GM12891 (cell line): ENCODE measurements at regions not wholly inside any gene's neighbourhood (a gene's known extent, or its start where the extent isn't known, plus 50 kb on each side); places are given as distances from the start of the nearest gene placed in this dataset.
"Not testable (repeated sequence)": the region's sequence is repeated elsewhere in the genome, so short reads cannot be mapped to it uniquely, and the experiment has no call there.

ENCODE experiments used
- DNase-seq: peaks from one replicate; pipeline ENCODE4 v3.0.0; 2011; ENCODE audit warnings: low spot score; ENCODE audit not compliant: insufficient read length
- FAIRE-seq: peaks from 2 replicates; lab custom pipeline; 2011; peaks lifted over from hg19 to GRCh38; lab: Jason Lieb, UNC
- PAX5 ChIP-seq: IDR thresholded peaks from 2 replicates; pipeline ENCODE4 v1.6.1; 2011; ENCODE audit warnings: low read length, moderate library complexity, mild to moderate bottlenecking; ENCODE audit not compliant: insufficient read depth, severe bottlenecking
- POLR2A ChIP-seq: IDR thresholded peaks from 2 replicates; pipeline ENCODE4 v1.6.1; 2011; ENCODE audit warnings: low read depth, low read length, control low read depth
- POLR2AphosphoS5 ChIP-seq: IDR thresholded peaks from 2 replicates; pipeline ENCODE4 v1.6.1; 2011; ENCODE audit warnings: low read depth, low read length, control low read depth
- POU2F2 ChIP-seq: IDR thresholded peaks from 2 replicates; pipeline ENCODE4 v1.6.1; 2011; ENCODE audit warnings: low read depth, mild to moderate bottlenecking, control low read depth, low read length, moderate library complexity
- SPI1 ChIP-seq: IDR thresholded peaks from 2 replicates; pipeline ENCODE4 v1.6.1; 2011; ENCODE audit warnings: low read depth, low read length, control low read depth
- TAF1 ChIP-seq: IDR thresholded peaks from 2 replicates; pipeline ENCODE4 v1.6.1; 2011; ENCODE audit warnings: low read depth, low read length, control low read depth

GRCh38 chr6:99143108-99143861 is 195.5 kb upstream of the FBXL4 start:
- DNase-seq, result no peak
- FAIRE-seq, result no peak

GRCh38 chr6:99141906-99142305 is 194.2 kb upstream of the FBXL4 start:
- not testable (repeated sequence) for DNase-seq, FAIRE-seq

More at GRCh38 chr6:99143108-99143861, 195.5 kb upstream of the FBXL4 start:
- TF ChIP-seq SPI1 (no peak), POLR2A (no peak), TAF1 (no peak), PAX5 (no peak)

GRCh38 chr6:99138445-99138844 is 190.7 kb upstream of the FBXL4 start:
- FAIRE-seq (no peak), DNase-seq (no peak)
- TF ChIP-seq POU2F2, result no peak
- no peak for TF ChIP-seq TAF1
- no peak for TF ChIP-seq SPI1
- no peak for TF ChIP-seq PAX5
- TF ChIP-seq POLR2A, result no peak

GRCh38 chr6:99137314-99137713 is 189.6 kb upstream of the FBXL4 start:
- DNase-seq (no peak), FAIRE-seq (no peak)
- TF ChIP-seq PAX5 (no peak), POLR2A (no peak), TAF1 (no peak), POLR2AphosphoS5 (no peak), SPI1 (no peak), POU2F2 (no peak)

GRCh38 chr6:99136488-99136887 is 188.7 kb upstream of the FBXL4 start:
- no peak for TF ChIP-seq POLR2A
- TF ChIP-seq POU2F2, result no peak
- TF ChIP-seq TAF1, result no peak
- TF ChIP-seq POLR2AphosphoS5, result no peak
- no peak for TF ChIP-seq PAX5
- no peak for TF ChIP-seq SPI1
- FAIRE-seq (no peak), DNase-seq (no peak)

GRCh38 chr6:99132026-99132635 is 184.4 kb upstream of the FBXL4 start:
- TF ChIP-seq SPI1 (no peak), TAF1 (no peak)
- DNase-seq, result no peak
- no peak for FAIRE-seq

- DNase-seq (no peak), FAIRE-seq (no peak)
- TF ChIP-seq TAF1, result no peak
- no peak for TF ChIP-seq POLR2A
- no peak for TF ChIP-seq SPI1
- TF ChIP-seq PAX5, result no peak
- TF ChIP-seq POLR2AphosphoS5, result no peak
- no peak for TF ChIP-seq POU2F2
Measured at GRCh38 chr6:99130897-99131873, 183.4 kb upstream of the FBXL4 start.

GRCh38 chr6:99129835-99130234 is 182.1 kb upstream of the FBXL4 start:
- no peak for FAIRE-seq
- DNase-seq, result no peak
- TF ChIP-seq POLR2A, result no peak
- no peak for TF ChIP-seq POLR2AphosphoS5
- TF ChIP-seq SPI1, result no peak
- TF ChIP-seq TAF1, result no peak
- no peak for TF ChIP-seq POU2F2
- TF ChIP-seq PAX5, result no peak

- FAIRE-seq (no peak), DNase-seq (no peak)
- TF ChIP-seq POLR2AphosphoS5 (no peak), SPI1 (no peak), POU2F2 (no peak), POLR2A (no peak), TAF1 (no peak), PAX5 (no peak)
Measured at GRCh38 chr6:99121748-99122147, 174.0 kb upstream of the FBXL4 start.
